ENCODE measurements at regions not wholly inside any gene's neighbourhood (a gene's known extent, or its start where the extent isn't known, plus 50 kb on each side); places are given as distances from the start of the nearest gene placed in this dataset.
"Not testable (repeated sequence)": the region's sequence is repeated elsewhere in the genome, so short reads cannot be mapped to it uniquely, and the experiment has no call there.

GRCh38 chr12:89058402-89058801 lies 293.9 kb downstream of the DUSP6 start:
- ATAC-seq: no peak
- no peak overlapping the region for H3K4me3 ChIP-seq
- H3K4me1 ChIP-seq: no peaks in the 10 kb centered on the region
- POLR2A ChIA-PET: no interaction called here
- H3K27ac ChIP-seq: no peak overlapping the region
- no peaks in the 10 kb centered on the region for H3K9me3 ChIP-seq
- no peak for DNase-seq (ENCODE audit: low read depth in 1 of 2, low spot score in 1 of 2)
- no peak for TF ChIP-seq POLR2A (IDR thresholded peaks at IDR 0.05; ENCODE audit: low read length)
- no peak overlapping the region for H3K4me2 ChIP-seq
- FAIRE-seq: no peak
- CTCF ChIA-PET: interaction anchor here (0.7 kb wide), 1 partner anchor 15 kb away, joined by 3 read pairs; no protein-coding TSS in a partner anchor

DNA sequence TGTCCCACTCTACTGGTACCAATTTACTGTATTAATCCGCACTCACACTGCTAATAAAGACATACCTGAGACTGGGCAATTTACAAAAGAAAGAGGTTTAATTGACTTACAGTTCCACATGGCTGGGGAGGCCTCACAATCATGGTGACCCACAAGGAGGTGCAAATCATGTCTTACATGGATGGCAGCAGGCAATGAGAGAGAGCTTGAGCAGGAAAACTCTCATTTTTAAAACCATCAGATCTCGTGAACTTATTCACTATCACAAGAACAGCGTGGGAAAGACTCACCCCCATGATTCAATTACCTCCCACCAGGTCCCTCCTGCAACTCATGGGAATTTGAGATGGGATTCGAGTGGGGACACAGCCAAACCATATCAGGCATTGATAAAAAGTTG lies 298.5 kb downstream of the DUSP6 start:
- FAIRE-seq: not testable (repeated sequence)

DNA sequence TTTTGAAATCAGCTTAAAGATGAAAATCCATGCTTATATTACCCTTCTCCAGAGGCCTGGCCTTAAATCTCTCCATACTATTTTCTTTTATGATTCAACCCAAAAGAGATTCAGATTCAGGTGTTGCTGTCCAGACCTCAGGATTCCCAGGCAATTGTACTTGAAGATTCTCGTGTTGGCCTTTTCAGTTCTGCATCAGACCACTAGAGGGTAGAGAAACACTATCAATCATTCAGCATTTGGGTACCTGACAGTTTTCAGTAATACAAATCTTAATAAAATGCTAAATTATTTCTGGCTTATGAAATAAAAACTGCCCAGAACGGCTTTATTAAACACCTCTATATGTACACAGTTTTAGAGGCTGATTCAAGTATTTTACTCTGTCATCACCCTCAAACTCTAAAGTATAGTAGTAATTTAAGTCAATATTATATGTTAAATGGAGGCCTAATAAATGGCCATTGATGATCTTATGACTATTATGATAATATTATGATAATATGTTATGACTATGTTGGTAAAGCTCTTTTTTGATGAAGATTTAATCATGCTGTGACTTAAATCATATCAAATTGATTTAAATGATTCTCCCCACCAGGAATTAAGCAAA lies 301.1 kb downstream of the DUSP6 start:
- ChIA-PET POLR2A (interaction anchor here (2.0 kb wide), 1 partner anchor 301 kb away, joined by 4 read pairs; the partner anchor contains the start of gene DUSP6), CTCF (interaction anchor here (0.6 to 4.0 kb wide), 30 partner anchors 9 to 476 kb away, joined by 3 to 30 read pairs (median 3); no protein-coding TSS in a partner anchor)
- Histone ChIP-seq H3K27ac (no peak overlapping the region), H3K4me2 (no peak overlapping the region), H3K4me3 (no peak overlapping the region), H3K4me1 (no peaks in the 10 kb centered on the region), H3K9me3 (no peaks in the 10 kb centered on the region)
- peak; percentile 88 for FAIRE-seq
- 1% methylated on average over 2 of the region's 2 CpGs for WGBS (ENCODE audit: missing lambda C conversion rate)
- peak; percentile 94 for TF ChIP-seq CTCF (IDR thresholded peaks at IDR 0.05)
- TF ChIP-seq SMC3 (IDR thresholded peaks at IDR 0.05): peak; percentile 97
- TF ChIP-seq CBX8 (IDR thresholded peaks at IDR 0.05): no peak
- peak; percentile 73; the same call in 1 of the 2 replicates for TF ChIP-seq HOXB5 (CRISPR knock-in tag; IDR thresholded peaks at IDR 0.05)
- TF ChIP-seq RAD21 (conservative IDR thresholded peaks at IDR 0.05 in 1 of 2, IDR thresholded peaks at IDR 0.05 in 1 of 2): peak; percentile 95 to 98
- ATAC-seq: peak; percentile 80 to 92; a peak in 5 of 6 replicates
- peak; percentile 51 to 74 for DNase-seq (ENCODE audit: low read depth in 1 of 2, low spot score in 1 of 2)

More for the DNA sequence above, 298.5 kb downstream of the DUSP6 start:
- POLR2A ChIA-PET; H3K4me2 ChIP-seq; DNase-seq (ENCODE audit: low read depth in 1 of 2, low spot score in 1 of 2); H3K4me1 ChIP-seq; H3K4me3 ChIP-seq; H3K9me3 ChIP-seq; ATAC-seq; H3K27ac ChIP-seq: not testable (repeated sequence)
- CTCF ChIA-PET: interaction anchor here (1.2 kb wide), 1 partner anchor 29 kb away, joined by 3 read pairs; no protein-coding TSS in a partner anchor
- 35% methylated on average over 4 of the region's 4 CpGs for WGBS (ENCODE audit: missing lambda C conversion rate)

DNA sequence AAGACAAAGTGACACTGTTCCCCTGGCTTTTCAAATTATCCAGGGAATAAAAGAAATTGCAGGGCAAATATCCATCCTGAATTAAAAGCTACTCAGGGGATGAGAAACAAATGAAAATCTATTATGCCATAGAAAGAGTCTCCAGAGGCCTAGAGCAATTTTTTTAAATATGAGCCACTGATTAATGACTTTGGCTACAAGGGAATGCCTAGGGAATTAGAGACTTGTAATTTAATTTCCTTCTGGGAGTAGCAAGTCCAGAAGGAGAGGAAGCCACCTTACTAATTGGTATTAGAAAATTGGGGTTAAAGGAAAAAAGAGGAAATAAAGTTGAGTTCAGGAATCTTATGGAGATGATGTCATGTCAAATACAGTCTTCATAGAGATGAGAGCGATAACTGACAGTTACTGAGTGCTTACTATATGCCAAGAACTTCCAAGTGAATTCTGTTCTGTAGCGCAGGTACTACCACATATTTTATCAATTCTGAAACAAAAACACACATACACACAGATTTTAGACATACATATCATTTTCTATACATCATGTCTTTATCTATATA lies 304.4 kb downstream of the DUSP6 start:
- Histone ChIP-seq H3K4me3 (no peak overlapping the region), H3K4me1 (no peaks in the 10 kb centered on the region), H3K4me2 (no peak overlapping the region), H3K9me3 (no peaks in the 10 kb centered on the region), H3K27ac (no peak overlapping the region)
- ChIA-PET CTCF (interaction anchor here (0.9 to 2.0 kb wide), 4 partner anchors 31 to 465 kb away, joined by 3 to 10 read pairs (median 3); no protein-coding TSS in a partner anchor), POLR2A (no interaction called here)
- DNase-seq (ENCODE audit: low read depth in 1 of 2, low spot score in 1 of 2): no peak
- WGBS (ENCODE audit: missing lambda C conversion rate): 88% methylated on average over 2 of the region's 2 CpGs
- no peak for FAIRE-seq
- TF ChIP-seq RAD21 (conservative IDR thresholded peaks at IDR 0.05 in 1 of 2, IDR thresholded peaks at IDR 0.05 in 1 of 2) (no peak), NPAS2 (CRISPR knock-in tag; IDR thresholded peaks at IDR 0.05; ENCODE audit: borderline replicate concordance) (no peak), ZNF302 (CRISPR knock-in tag; IDR thresholded peaks at IDR 0.05) (no peak)
- no peak for ATAC-seq

DNA sequence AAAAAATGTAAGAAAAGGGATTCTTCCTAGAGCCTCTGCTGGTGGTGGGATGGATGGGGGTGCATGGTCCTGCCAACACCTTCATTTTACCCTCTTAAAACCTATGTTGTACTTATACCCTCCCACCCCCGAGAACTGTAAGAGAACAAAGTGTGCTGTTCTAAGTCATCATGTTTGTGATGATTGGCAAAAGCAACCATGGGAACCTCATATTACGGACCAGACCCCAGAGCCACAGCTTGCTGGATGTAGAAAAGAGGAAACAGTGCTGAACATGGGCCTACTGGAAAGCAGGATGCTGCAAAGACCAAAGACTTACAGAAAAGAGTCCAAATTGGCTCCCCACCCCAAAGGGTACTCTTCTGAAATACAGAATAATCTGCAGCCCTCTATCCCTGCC lies 311.2 kb downstream of the DUSP6 start:
- no peaks in the 10 kb centered on the region for H3K9me3 ChIP-seq
- DNase-seq (ENCODE audit: low read depth in 1 of 2, low spot score in 1 of 2) (no peak), ATAC-seq (no peak), FAIRE-seq (no peak)
- ChIA-PET CTCF (interaction anchor here (0.8 to 6.2 kb wide), 3 partner anchors 10 to 421 kb away, joined by 3 to 29 read pairs (median 10); no protein-coding TSS in a partner anchor), POLR2A (no interaction called here)
- 44% methylated on average over 2 of the region's 2 CpGs for WGBS (ENCODE audit: missing lambda C conversion rate)
- H3K4me2 ChIP-seq: no peak overlapping the region
- no peak overlapping the region for H3K4me3 ChIP-seq
- no peak overlapping the region for H3K27ac ChIP-seq
- H3K4me1 ChIP-seq: no peaks in the 10 kb centered on the region
- TF ChIP-seq SMC3 (IDR thresholded peaks at IDR 0.05) (no peak), POLR2AphosphoS2 (conservative IDR thresholded peaks at IDR 0.05; ENCODE audit: low read length) (no peak), BHLHE40 (IDR thresholded peaks at IDR 0.05; ENCODE audit: low read depth, low read length) (no peak), HDAC2 (IDR thresholded peaks at IDR 0.05) (no peak), NFE2L2 (conservative IDR thresholded peaks at IDR 0.05; ENCODE audit: low read length) (no peak), FOSB (CRISPR knock-in tag; IDR thresholded peaks at IDR 0.05) (no peak), CHD4 (IDR thresholded peaks at IDR 0.05; ENCODE audit: borderline replicate concordance) (no peak), TP53 (CRISPR knock-in tag; IDR thresholded peaks at IDR 0.05) (no peak), TFCP2L1 (CRISPR knock-in tag; IDR thresholded peaks at IDR 0.05) (no peak), GATA3 (IDR thresholded peaks at IDR 0.05; ENCODE audit: borderline replicate concordance) (no peak)
- TF ChIP-seq, protein P1, sequence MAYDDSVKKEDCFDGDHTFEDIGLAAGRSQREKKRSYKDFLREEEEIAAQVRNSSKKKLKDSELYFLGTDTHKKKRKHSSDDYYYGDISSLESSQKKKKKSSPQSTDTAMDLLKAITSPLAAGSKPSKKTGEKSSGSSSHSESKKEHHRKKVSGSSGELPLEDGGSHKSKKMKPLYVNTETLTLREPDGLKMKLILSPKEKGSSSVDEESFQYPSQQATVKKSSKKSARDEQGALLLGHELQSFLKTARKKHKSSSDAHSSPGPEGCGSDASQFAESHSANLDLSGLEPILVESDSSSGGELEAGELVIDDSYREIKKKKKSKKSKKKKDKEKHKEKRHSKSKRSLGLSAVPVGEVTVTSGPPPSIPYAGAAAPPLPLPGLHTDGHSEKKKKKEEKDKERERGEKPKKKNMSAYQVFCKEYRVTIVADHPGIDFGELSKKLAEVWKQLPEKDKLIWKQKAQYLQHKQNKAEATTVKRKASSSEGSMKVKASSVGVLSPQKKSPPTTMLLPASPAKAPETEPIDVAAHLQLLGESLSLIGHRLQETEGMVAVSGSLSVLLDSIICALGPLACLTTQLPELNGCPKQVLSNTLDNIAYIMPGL (CRISPR knock-in tag; IDR thresholded peaks at IDR 0.05; ENCODE audit: borderline replicate concordance): no peak
- TF ChIP-seq, protein P2, sequence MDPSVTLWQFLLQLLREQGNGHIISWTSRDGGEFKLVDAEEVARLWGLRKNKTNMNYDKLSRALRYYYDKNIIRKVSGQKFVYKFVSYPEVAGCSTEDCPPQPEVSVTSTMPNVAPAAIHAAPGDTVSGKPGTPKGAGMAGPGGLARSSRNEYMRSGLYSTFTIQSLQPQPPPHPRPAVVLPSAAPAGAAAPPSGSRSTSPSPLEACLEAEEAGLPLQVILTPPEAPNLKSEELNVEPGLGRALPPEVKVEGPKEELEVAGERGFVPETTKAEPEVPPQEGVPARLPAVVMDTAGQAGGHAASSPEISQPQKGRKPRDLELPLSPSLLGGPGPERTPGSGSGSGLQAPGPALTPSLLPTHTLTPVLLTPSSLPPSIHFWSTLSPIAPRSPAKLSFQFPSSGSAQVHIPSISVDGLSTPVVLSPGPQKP (IDR thresholded peaks at IDR 0.05; ENCODE audit: low read depth, low read length): no peak
- TF ChIP-seq, protein P3, sequence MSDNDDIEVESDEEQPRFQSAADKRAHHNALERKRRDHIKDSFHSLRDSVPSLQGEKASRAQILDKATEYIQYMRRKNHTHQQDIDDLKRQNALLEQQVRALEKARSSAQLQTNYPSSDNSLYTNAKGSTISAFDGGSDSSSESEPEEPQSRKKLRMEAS (IDR thresholded peaks at IDR 0.05): no peak
- TF ChIP-seq, protein P4, sequence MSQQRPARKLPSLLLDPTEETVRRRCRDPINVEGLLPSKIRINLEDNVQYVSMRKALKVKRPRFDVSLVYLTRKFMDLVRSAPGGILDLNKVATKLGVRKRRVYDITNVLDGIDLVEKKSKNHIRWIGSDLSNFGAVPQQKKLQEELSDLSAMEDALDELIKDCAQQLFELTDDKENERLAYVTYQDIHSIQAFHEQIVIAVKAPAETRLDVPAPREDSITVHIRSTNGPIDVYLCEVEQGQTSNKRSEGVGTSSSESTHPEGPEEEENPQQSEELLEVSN (IDR thresholded peaks at IDR 0.05; ENCODE audit: borderline replicate concordance, low read depth): no peak
